Memory B cell (primary cell): ENCODE measurements at regions not wholly inside any gene's neighbourhood (a gene's known extent, or its start where the extent isn't known, plus 50 kb on each side); places are given as distances from the start of the nearest gene placed in this dataset.
"Not testable (repeated sequence)": the region's sequence is repeated elsewhere in the genome, so short reads cannot be mapped to it uniquely, and the experiment has no call there.

ENCODE experiments used
- ATAC-seq: fragments of 150-1000 bp; cut with Tn5 transposase; 2 replicates; pipeline ENCODE4 v1.10.0; 2021; ENCODE audit warnings: low read depth, mild to moderate bottlenecking, moderate library complexity
- DNase-seq, 2 donors: peaks; one replicate each; pipeline ENCODE4 v3.0.0; 2022; ENCODE audit warnings: low spot score in 2 of 2
- H3K27ac Mint-ChIP-seq: one replicate; pipeline ENCODE4 v1.8.0; 2022; ENCODE audit warnings: mild to moderate bottlenecking, moderate library complexity, mixed read lengths
- H3K27me3 Mint-ChIP-seq: one replicate; pipeline ENCODE4 v1.8.0; 2022; ENCODE audit warnings: mixed read lengths
- H3K36me3 Mint-ChIP-seq: one replicate; pipeline ENCODE4 v1.8.0; 2022; ENCODE audit warnings: mild to moderate bottlenecking, mixed read lengths
- H3K4me1 Mint-ChIP-seq: one replicate; pipeline ENCODE4 v1.8.0; 2022; ENCODE audit warnings: mixed read lengths
- H3K4me3 Mint-ChIP-seq: one replicate; pipeline ENCODE4 v1.8.0; 2022; ENCODE audit warnings: mild to moderate bottlenecking, moderate library complexity, mixed read lengths
- H3K9me3 Mint-ChIP-seq: one replicate; pipeline ENCODE4 v1.8.0; 2022; ENCODE audit warnings: mixed read lengths

DNA sequence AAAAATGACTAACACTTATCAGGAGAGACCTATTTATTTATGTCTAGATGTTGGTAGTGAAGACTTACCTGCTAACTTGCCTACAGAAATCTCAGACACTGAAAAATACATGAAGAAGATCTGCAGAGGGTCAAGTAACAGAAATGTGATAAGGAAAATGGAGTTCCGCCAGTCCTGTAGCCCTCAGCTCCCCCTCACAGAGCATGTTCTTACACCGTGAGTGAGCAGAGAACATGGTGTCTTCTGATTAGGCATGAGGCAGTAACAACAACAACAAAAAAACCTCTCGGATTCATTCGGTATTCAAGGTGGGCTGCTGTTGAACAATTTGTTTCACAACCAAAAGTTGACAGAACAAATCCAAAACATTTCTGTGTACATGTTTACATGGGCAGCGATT lies 162.0 kb upstream of the SNX2 start:
- Mint-ChIP-seq H3K4me3 (no peak overlapping the region), H3K4me1 (peaks cover 2% of the 10 kb centered on the region), H3K36me3 (peaks cover 2% of the 10 kb centered on the region), H3K9me3 (no peaks in the 10 kb centered on the region), H3K27me3 (peaks cover 1% of the 10 kb centered on the region), H3K27ac (no peak overlapping the region)
- no peak for DNase-seq
- ATAC-seq, result no peak

DNA sequence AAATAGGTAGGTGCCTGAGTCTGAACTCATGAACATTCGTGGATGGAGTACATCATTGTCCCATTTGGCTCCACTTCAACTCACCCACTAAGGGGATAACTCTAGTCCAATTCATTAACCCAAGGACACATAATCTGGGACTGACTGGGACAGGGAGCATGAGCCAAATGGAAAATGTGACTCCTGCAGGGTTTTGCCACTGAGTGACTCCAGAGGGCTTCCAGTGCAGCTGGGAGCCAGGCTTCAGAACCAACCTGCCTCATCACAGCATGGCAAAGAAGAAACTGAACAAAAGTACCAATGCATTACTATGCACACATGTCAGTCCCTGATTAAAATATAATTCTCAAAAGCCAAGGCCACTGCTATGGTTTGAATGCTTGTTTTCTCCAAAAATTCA lies 159.7 kb upstream of the SNX2 start:
- no peaks in the 10 kb centered on the region for H3K9me3 Mint-ChIP-seq
- no peak overlapping the region for H3K4me3 Mint-ChIP-seq
- peaks cover 2% of the 10 kb centered on the region for H3K36me3 Mint-ChIP-seq
- H3K4me1 Mint-ChIP-seq, result peaks cover 2% of the 10 kb centered on the region
- no peak overlapping the region for H3K27ac Mint-ChIP-seq
- H3K27me3 Mint-ChIP-seq, result no peaks in the 10 kb centered on the region
- DNase-seq (no peak), ATAC-seq (no peak)

DNA sequence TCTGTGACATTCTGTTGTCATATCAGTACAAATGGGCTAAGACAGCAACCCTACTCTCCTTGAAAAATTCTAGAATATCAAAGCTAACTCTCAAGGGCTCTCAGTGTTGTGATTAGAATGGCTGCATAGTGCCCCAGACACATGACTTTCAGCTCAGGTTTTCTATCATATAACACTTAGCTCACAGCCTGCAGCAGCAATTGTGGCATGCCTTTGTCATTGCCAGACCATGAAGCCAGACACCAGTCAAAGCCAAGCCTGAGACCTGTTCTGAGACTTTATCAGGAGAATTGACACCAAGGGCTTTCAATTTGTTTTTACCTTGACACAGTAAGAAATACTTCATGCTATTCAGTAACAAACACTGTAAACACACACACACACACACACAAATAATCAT lies 159.0 kb upstream of the SNX2 start:
- Mint-ChIP-seq H3K4me3 (no peak overlapping the region), H3K27me3 (no peaks in the 10 kb centered on the region), H3K9me3 (no peaks in the 10 kb centered on the region), H3K36me3 (peaks cover 2% of the 10 kb centered on the region), H3K27ac (no peak overlapping the region), H3K4me1 (peaks cover 2% of the 10 kb centered on the region)
- no peak for DNase-seq
- ATAC-seq, result no peak

DNA sequence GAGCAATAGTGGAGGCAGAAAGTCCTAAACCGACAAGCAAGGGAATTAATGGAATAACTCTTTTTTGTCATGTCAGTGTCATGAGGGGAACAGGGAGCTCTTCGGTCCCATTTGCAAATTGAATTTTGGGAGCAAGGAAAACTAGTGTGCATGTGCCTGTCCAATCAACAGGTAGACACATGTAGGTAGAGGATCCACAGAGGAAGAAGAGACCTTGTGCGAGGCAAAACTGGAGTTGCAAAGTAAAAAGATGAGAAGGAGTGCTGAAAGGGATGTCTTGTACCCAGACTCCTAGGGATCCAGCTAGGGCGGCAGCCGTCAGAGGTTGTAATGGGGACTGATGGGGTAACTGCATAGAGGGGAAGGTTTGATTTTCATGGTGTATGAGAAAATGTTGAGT lies 156.8 kb upstream of the SNX2 start:
- H3K4me3 Mint-ChIP-seq, H3K9me3 Mint-ChIP-seq, DNase-seq, H3K27me3 Mint-ChIP-seq, H3K36me3 Mint-ChIP-seq, ATAC-seq, H3K4me1 Mint-ChIP-seq, H3K27ac Mint-ChIP-seq: not testable (repeated sequence)

DNA sequence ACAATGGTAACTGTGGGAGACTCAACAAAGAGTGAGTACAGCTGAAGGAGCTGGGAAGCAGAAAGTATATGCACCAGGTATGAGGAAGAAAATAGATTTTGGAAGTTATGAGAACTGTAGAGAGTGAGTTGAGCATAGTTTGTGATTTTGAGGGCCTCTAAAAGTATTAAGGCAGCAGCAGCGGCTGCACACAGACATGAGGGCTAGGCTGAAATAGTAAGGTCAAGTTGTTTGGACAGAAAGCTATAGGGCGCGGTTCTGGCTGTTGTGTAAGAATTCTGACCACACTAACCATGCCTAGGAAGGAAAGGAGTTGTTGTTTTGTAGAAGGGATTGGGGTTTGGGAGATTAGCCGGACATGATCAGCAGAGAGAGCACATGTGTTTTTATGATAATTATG lies 154.1 kb upstream of the SNX2 start:
- H3K27ac Mint-ChIP-seq, H3K4me3 Mint-ChIP-seq, H3K36me3 Mint-ChIP-seq, DNase-seq, H3K27me3 Mint-ChIP-seq, H3K4me1 Mint-ChIP-seq, H3K9me3 Mint-ChIP-seq, ATAC-seq: not testable (repeated sequence)

DNA sequence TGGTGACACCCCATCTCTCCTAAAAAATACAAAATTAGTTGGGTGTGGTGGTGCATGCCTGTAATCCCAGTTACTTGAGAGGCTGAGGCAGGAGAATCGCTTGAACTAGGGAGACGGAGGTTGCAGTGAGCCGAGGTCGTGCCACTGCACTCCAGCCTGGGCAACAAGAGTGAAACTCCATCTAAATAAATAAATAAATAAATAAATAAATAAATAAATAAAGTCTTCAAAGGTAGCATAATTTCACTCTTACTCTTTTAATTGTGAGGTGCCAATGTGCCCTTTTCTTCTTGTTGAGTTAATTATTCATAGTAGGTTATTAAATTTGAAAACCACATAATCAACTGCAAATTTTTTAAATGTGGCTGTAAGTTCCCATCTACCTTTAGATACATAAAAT lies 146.2 kb upstream of the SNX2 start:
- not testable (repeated sequence) for H3K27me3 Mint-ChIP-seq, H3K4me1 Mint-ChIP-seq, H3K36me3 Mint-ChIP-seq, ATAC-seq, DNase-seq, H3K27ac Mint-ChIP-seq, H3K4me3 Mint-ChIP-seq, H3K9me3 Mint-ChIP-seq

DNA sequence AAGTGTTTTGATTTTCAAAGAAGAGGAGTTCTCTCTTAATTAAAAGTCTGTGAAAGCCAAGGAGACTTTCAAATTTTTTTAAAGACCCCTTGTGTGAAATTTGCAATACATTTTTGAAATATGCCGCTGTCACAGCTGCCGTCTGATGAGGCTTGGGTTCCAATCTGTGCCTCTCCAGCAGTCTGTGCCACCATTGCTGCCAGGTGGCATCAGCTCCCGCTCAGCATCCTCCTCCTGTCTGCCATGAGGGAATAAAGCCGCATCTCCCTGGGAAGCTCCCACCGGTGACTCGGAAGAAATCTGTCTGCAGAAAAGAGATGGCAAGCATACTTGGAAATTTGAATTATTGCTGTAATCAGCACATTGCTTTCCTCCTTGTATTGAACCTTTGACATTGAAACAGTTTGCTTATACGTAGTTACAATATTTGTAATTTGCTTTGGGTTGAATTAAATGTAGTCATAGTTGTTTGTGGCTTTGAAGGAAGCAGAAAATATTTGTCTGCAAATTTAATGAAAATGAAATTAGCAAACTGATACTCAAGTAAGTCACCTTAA lies 145.7 kb upstream of the SNX2 start:
- no peak overlapping the region for H3K27ac Mint-ChIP-seq
- H3K4me1 Mint-ChIP-seq, result peaks cover 3% of the 10 kb centered on the region
- H3K36me3 Mint-ChIP-seq, result no peaks in the 10 kb centered on the region
- no peak overlapping the region for H3K4me3 Mint-ChIP-seq
- DNase-seq (no peak), ATAC-seq (no peak)
- H3K27me3 Mint-ChIP-seq, result no peaks in the 10 kb centered on the region
- H3K9me3 Mint-ChIP-seq, result no peaks in the 10 kb centered on the region

DNA sequence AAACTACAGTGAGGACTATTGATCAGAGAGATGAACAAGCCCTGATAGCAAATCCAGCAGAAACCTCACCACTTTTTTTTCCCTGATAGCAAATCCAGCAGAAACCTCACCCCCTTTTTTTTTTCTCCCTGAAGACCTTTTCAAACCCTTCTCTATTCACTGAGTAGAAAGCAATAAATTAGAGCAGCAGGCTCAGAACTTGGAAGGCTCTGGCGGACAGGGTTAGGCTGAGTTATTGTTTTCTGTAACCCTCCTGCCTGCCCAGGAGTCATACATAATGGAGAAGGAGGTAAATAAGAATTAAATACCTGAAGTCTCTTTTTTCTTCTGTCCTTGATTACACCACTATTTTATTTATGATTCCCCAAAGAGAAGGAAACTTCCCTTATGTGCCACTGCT lies 136.3 kb upstream of the SNX2 start:
- H3K4me3 Mint-ChIP-seq, result no peak overlapping the region
- DNase-seq, result no peak
- H3K27me3 Mint-ChIP-seq, result no peaks in the 10 kb centered on the region
- H3K4me1 Mint-ChIP-seq, result peaks cover 2% of the 10 kb centered on the region
- H3K27ac Mint-ChIP-seq, result no peak overlapping the region
- ATAC-seq, result no peak
- H3K36me3 Mint-ChIP-seq, result peaks cover 4% of the 10 kb centered on the region
- H3K9me3 Mint-ChIP-seq, result peaks cover 2% of the 10 kb centered on the region

DNA sequence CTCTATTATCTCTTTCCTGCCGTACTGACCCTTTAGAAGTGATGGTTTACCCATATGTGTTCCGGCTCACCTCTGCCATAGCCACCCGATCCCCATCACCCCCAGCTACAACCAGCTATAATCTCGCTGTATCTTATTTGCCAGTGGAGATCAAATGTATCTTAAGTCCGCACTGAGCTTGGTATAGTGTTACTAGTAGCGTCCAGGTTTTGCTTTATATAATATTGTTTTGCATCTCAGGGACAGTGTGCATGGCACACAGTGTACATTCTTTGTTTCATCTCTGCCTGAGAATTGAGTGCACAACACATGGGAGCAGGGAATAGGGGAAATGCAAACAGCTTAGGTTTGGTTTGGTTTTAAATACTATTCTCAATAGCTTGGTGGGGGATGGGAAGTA lies 135.8 kb upstream of the SNX2 start:
- no peak for ATAC-seq
- no peak overlapping the region for H3K27ac Mint-ChIP-seq

DNA sequence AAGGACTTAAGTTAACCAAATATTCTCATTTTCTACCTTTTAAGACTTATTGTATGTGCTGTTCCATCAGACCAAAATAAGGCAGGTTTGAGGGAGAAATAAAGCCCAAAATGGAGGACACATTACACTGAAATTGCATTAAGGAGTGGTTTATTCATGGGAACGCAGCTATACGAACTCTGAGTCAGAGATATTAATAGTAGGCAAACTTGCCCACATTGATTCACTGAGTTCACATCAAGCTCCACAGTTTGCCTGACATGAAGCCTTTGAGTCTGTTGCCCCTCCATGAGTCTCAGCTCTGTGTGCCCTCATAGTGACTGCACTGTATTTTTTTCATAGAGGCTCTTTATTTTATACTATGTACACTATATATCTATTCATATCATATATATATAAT lies 135.0 kb upstream of the SNX2 start:
- Mint-ChIP-seq H3K27ac (no peak overlapping the region), H3K4me3 (no peak overlapping the region), H3K4me1 (peaks cover 2% of the 10 kb centered on the region), H3K27me3 (no peaks in the 10 kb centered on the region), H3K9me3 (peaks cover 2% of the 10 kb centered on the region), H3K36me3 (peaks cover 5% of the 10 kb centered on the region)
- DNase-seq, result no peak
- ATAC-seq, result no peak

More for the DNA sequence above, 135.8 kb upstream of the SNX2 start:
- Mint-ChIP-seq H3K4me1 (peaks cover 2% of the 10 kb centered on the region), H3K9me3 (peaks cover 2% of the 10 kb centered on the region), H3K36me3 (peaks cover 4% of the 10 kb centered on the region), H3K27me3 (no peaks in the 10 kb centered on the region), H3K4me3 (no peak overlapping the region)
- DNase-seq, result no peak

DNA sequence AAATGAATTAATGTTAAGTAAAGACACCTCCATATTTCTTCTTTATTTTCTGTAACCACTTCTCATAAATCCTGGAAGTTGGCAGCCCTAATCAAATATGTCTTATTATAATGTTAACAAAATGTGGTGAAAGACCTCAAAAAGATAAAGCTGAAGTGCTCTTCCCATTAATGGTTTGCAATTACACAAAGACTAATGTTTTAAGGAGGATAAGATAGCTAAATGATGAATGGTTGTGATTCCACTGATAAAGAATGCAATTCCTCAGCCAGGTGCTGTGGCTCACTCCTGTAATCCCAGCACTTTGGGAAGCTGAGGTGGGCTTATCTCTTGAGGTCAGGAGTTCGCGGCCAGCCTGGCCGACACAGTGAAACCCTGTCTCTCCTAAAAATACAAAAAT lies 125.8 kb upstream of the SNX2 start:
- Mint-ChIP-seq H3K9me3 (no peaks in the 10 kb centered on the region), H3K4me3 (no peak overlapping the region), H3K27ac (no peak overlapping the region), H3K36me3 (peaks cover under 1% of the 10 kb centered on the region), H3K4me1 (peaks cover 10% of the 10 kb centered on the region), H3K27me3 (no peaks in the 10 kb centered on the region)
- ATAC-seq (no peak), DNase-seq (no peak)

DNA sequence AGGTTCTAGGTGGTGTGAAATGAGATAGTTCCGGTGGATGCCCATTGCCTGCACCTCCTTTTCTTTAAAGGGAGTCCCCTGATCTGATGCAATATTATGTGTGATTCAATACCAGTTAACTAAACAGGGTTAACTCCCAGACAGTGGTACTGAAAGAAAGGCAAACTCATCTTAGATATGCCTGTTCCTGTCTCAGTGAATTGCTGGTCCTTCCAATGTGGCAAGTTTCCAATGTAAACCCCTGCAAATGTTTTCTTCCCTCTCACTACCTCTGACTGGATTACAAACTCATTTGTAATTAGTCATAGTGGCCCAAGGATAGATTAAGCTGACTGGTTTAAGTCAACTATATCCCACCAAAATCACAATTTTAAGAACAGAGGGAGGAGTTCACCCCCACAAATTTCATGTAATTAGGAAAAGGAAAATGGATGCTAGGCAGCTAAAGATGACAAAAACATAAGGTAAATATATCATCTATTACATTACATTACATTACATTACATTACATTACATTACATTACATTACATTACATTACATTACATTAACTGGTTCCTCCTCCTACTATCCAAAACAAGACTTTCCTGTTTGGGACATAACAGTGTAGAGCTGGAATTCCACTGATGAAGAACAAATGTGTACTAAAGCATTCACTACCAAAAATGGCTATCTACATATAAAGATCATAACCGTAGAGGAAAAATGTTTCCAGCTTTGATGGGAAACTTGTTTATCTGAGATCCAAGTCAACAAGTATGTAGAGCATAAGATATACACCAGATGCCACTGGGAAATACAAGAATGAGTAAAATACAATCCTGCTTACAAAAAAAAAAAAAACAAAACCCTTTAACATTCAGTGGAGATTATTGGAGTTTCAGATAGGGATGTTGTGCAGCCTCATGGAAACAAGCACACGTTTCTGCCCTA lies 121.5 kb upstream of the SNX2 start:
- H3K27ac Mint-ChIP-seq, result peak overlapping the region; percentile 31

DNA sequence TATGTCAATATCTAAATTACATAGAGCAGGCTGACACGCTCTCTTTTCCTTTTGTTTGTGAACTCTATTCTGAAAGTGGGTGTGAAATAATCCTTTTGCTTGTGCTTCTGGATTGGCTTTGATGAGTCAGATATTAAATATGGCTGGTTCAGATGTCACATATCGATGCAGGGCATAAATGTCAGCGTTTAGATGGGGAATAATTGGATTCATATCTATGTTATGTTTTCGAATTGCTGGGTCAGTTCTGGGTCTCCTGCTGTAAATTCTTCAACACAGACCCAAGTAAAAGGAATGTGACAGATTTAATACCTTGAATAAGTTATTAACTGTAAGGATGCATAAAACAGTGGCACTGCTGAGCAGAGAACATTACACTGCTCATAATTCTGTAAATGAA lies 118.7 kb upstream of the SNX2 start:
- DNase-seq, result no peak
- no peak overlapping the region for H3K4me3 Mint-ChIP-seq
- no peak for ATAC-seq
- H3K36me3 Mint-ChIP-seq, result no peaks in the 10 kb centered on the region
- H3K9me3 Mint-ChIP-seq, result no peaks in the 10 kb centered on the region
- peaks cover 8% of the 10 kb centered on the region for H3K4me1 Mint-ChIP-seq
- no peak overlapping the region for H3K27ac Mint-ChIP-seq
- H3K27me3 Mint-ChIP-seq, result no peaks in the 10 kb centered on the region

More for the DNA sequence above, 121.5 kb upstream of the SNX2 start:
- no peak overlapping the region for H3K4me3 Mint-ChIP-seq
- ATAC-seq, result no peak
- no peak for DNase-seq
- H3K36me3 Mint-ChIP-seq, result no peaks in the 10 kb centered on the region
- H3K4me1 Mint-ChIP-seq, result peaks cover 13% of the 10 kb centered on the region
- H3K27me3 Mint-ChIP-seq, result no peaks in the 10 kb centered on the region
- no peaks in the 10 kb centered on the region for H3K9me3 Mint-ChIP-seq

DNA sequence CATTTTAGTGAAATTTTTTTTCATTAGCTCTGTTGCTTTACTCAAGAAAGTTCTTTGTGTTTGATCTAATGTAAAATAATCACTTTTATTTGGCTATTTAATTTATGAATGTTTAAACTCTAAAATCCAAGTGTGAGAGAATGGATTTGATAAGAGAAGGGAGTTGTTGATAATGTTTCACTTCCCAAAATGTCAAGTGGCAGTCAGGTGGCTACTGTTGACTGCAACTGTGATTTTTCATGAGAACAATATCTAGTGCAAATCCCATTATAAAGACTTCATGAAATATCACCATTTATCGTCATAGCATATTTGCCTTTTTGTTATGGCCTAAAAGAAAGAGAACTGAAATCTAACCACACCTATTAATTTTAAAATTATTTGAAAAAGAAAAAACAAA lies 118.3 kb upstream of the SNX2 start:
- Mint-ChIP-seq H3K9me3 (peaks cover 1% of the 10 kb centered on the region), H3K27me3 (no peaks in the 10 kb centered on the region)

More for the DNA sequence above, 118.3 kb upstream of the SNX2 start:
- ATAC-seq (peak; percentile 66), DNase-seq (no peak)
- Mint-ChIP-seq H3K4me3 (no peak overlapping the region), H3K4me1 (peaks cover 8% of the 10 kb centered on the region), H3K27ac (no peak overlapping the region), H3K36me3 (peaks cover 1% of the 10 kb centered on the region)
